Activated CD4-positive, alpha-beta T cell treated with anti-CD3 and anti-CD28 coated beads, Interleukin-2, Interleukin-6, amounts not matched to agents 100 ng/mL and 50 ng/mL, durations not matched to agents 16 hours and 8 hours (primary cell): ENCODE measurements at regions not wholly inside any gene's neighbourhood (a gene's known extent, or its start where the extent isn't known, plus 50 kb on each side); places are given as distances from the start of the nearest gene placed in this dataset.

Source experiments
- DNase-seq: peaks from one replicate; pipeline ENCODE4 v3.0.0-alpha.2; 2020

DNA sequence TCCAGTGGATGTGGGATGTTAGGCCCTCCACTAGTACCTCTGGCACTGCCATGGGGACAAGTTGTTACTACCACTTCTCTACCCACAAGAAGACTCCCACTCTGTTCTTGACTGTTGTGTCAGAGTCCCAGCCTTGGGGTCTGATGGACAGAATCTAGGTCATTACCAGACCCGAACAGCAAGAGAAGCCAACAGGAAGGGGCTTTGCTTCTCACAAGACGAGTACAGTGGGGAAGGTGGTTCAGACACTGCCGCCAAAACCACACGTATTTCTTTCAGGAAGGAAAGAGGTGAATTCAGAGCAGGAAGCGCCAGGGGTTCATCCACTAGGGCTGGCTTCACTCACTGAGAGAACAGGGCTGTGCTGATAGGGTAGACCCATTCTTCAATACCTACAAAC, 161.3 kb upstream of the KIT start:
- no peak for DNase-seq

DNA sequence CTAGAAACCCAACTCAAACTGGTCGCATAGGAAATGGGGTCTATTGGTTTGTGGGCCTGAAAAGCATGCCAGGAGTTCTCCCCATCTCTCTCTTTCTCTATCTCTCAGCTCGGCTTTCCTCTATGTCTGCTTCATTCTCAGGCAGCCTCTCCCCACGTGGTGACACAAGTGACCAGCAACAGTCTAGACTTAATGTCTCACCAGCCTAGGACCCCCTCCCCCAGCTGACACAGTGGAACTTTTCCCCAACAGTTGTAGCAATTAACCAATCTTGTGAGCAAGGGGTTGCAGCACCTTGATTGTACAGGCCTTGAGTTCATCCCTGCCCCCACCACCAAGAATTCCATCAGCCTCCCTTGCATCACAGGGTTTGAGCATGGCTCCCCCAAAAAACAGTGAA, 159.8 kb upstream of the KIT start:
- no peak for DNase-seq

DNA sequence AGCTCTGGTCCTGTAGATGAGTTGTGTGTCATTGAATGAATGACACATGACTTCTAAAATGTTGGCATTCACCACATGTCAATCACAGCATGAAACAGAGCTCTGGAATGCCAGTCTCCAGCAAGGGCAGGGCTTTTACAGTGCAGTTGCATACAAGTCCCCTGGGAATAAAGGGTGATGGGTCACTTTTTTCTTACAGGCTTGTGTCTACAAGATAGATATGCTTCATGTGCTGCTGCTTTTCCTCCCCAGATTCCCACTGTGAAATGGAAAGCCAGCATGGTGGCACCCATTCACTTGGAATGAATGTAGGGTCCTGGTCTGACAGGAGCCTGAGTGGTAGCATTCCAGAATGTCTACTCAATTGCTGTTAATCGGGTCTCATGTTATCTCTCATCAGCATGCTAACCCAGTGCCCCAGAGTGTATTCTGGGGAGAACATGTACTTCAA, 159.1 kb upstream of the KIT start:
- no peak for DNase-seq

DNA sequence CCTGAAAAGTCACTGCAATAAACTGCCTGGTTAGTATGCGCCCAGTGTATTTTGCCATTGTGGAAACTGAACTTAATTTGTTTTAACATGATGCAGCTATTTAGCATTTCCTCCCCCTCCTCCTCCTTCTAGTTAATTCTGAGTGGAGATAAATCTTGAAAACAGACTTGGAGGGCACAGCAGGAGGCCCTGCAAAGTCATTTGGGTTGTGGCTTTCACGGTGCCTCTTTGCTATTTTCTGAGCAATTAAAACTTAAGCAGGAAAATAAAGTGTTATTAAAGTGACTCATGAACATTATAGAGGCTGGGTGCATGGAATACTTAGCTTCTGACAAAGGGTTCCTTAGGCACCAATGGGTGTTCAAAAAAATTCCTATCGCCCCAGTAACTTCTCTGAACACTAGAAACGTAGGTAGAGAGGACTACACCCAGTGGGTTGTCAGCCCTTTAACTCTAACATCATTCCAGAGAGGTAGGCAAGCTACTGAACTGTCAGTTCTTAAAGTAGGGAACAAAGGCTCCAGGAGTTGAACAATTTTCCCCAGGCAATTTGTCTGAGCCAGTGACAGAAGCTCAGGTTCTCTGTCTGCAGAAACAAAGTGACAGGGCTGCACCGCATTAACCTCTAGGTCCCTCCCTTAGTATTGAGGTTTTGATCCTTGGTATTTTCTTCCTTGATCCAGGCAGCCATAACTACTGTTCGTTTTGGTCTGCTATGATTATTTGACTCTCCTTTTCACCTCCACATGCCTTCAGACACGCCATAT, 158.3 kb upstream of the KIT start:
- no peak for DNase-seq

DNA sequence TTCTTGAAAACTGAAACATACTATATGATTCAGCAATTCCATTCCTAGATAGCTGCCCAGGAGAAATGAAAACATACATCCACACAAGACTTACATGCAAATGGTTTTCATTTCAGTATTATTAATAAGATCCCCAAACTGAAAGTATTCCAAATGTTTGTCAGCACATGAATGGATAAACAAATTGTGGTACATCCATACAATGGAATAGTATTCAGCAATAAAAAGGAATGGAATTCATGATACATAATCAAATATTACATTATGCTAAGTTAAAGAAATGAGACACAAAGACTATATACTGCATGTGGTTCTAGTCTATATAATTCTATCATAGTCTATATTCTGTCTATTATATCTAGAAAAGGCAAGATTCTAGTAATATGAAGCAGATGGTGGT, 152.4 kb upstream of the KIT start:
- no peak for DNase-seq

DNA sequence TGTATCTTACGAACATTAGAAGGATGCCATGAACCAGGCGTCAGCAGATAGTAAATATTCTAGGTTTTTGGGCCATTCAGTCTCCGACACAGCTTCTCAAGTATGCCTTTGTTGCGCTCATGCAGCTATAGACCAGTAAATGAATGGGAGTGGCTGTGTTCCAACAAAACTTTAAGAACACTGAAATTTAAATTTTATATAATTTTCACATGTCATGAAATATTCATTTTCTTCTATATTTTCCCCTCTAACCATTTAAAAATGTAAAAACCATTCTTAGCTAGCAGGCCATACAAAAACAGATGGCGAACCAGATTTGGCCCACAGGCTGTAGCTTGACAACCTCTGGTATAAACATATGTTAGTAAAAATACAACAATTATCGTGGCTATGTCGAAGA, 151.8 kb upstream of the KIT start:
- DNase-seq: no peak

DNA sequence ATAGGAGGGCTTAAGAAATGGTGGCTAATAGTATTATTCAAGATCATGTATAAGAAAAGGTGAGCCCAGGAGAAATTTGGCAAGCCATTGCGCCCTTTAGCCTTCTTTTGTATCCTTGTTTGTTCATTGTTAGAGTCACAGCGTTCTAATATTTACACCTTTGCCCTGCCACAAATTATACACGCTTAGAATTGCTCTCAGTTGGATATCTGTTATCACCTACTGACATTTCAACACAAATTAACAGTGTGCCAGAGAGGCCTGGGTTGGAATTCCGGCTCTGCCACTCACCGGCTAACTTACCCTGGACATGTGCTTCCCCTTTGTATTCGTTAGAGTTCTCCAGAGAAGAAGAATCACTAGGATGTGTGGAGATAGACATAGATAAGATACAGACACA, 148.7 kb upstream of the KIT start:
- no peak for DNase-seq

DNA sequence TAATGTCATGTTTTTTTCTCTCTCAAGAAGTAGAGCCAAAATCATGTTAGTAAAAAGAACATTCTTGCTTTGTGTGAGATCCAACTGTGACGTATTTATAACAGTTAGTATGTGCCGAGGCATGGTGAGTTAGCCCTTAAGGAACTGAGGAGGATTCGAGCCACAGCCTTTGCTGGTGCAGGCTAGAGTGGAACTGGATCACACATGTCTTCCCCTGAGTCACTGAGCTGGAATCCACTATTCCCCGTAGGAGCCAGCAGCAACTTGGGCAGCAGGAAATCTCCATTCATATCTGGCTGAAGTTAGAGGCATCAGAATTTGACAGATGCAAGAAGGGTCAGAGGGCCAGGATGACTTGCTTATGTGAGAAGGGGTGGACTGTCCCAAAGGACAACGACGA, 144.6 kb upstream of the KIT start:
- no peak for DNase-seq

DNA sequence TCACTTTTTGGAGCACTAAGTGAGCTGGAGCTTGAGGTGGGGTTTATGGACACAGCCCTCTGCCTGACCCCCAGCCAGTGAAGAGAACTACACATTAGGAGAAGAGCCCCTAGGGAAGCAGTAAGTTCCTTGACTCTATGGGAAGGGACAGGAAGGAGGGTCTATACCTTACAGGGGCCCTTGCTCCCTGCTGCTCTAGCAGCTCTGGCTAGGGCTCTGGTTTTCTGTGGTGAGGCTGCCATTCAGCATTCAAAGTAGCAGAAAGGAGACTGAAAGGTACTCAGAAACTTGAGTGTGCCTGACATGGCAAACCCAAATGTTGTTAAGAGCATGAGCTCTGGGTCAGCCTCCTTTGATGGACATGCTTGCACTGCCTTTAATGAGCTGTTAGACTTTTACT, 144.0 kb upstream of the KIT start:
- no peak for DNase-seq

DNA sequence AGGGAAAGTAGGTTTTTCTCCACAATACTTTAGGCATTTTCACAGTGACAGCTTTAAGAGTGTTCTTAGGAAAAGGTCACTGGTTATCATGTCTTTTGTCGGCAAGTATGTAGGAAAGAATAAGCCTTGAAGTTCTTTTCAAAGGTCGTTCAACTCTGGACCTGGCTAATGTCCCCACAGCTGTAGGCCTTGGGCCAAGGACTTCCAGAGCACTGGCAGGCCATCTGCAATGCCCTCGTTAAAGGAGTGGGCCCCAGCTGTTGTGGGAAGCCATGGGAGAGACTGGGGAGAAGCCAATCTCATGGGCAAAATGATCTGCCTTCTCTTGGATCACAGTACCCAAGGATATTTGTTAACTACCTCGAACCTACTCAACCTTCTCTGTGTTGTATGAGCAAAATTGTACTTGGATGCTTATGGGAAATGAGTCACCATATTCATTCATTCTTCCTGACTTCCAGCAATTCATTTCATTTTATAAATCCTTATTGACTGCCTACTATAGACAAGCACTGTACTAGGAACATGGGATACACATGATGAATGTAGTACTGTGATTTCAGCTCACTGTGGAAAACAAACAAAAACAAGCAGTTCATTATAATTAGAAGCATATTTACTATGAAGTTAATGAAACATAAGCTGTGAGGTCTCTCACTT, 141.1 kb upstream of the KIT start:
- no peak for DNase-seq

DNA sequence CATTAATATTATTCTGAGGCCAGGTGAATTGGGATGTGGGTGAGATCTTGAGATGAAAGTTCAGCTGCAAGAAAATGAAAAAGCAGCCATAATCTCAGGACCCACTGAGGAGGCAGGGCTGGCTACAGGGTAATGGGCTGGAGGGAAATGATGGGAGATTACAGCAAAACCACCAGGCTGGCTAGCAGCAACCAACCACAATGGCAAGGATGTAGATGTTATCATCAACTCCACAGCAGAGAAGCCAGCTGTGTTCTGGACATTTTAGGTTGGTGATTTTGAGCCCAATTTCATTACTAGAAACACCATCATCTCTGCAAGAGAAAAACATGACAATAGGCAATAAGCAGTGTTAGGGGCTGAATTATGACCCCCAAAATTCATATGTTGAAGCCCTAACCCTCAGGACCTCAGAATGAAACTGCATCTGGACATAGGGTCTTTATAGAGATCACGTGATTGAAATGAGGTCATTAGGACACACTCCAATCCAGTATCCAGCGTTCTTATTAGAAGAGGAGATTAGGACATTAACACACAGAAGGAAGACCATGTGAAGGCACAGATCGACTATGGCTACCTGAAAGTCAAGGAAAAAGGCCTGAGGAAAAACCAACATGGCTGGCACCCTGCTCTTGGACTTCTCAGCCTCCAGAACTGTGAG, 139.8 kb upstream of the KIT start:
- no peak for DNase-seq

DNA sequence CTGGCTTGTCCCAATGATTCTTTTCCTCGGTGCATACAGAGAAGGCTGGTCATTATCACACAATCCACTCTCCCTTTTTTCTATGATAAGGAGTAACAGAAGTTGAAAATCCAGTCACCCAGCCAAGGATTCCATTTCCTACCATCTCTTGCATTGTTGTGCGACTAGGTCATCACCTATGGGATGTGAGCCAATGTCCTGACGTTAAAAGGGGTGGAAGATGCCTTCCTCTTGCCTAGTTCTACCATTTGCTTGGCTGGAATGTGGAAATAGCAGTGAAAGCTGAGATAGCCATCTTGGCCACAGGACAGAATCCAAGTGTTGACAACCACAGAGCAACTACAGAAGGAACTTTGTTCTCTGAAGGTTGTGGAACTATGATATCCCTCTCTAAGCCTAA, 132.2 kb upstream of the KIT start:
- DNase-seq: no peak

DNA sequence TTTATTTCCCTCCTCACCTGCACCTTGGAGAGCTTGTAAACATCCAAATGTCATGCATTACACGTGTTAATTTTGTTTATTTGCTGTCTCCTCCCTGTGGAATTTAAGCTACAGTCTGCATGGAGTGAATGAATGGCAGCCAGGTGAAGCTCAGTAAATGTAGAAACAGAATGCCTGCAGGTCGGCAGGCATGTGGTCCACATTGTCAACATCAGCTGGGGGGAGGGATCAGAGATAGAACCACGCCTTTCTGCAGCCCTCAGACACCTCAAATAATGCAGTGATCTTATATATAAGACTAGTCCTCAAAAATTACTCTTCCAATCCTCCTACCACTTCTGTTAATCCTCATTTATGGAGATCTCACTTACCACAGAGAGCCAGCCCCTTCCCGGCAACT, 131.2 kb upstream of the KIT start:
- no peak for DNase-seq

DNA sequence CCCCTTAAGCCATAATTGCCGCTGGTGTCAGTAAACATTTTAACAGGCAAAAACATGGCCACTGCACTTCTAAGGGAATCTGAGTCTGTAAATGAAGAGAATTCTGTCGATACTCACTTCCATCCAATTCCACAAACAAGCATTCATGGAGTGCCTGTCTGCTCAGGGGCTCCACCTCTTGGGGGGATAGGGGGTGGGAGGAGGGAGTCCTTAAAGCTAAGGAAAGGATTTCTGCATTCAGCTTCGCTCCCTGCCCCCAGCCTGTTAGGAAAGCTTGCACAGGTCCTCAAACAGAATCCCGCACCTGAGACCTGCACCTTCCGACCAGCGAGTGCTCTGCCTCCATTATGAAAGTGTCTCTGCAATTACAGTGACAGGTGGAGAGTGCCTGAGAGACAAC, 130.2 kb upstream of the KIT start:
- DNase-seq: no peak

DNA sequence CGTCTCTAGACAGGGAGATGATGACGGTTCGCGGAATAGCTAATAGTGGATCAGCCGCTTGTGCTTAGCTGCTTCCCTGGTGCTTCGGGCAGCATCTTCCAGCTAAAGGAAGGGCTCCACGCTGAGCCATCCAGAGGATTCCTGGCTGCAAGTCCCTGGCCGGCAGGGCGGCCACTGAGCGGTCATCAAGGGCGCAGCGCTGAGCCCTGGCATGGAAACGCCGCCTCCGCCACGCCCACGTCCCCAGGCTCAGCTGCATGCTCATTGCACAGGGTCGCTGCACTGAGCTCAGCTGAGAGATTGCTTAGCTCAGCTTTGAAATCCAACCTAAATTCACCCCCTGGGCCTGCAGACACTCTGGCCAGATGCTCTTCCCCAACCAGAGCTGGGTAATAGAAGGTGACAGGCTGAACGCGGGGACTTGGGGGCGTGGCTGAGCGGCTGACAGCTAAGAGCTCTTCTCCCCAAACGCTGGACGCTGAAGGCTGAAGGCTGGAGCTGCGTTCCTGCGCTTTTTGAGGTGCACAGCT, 118.2 kb upstream of the KIT start:
- DNase-seq: no peak

DNA sequence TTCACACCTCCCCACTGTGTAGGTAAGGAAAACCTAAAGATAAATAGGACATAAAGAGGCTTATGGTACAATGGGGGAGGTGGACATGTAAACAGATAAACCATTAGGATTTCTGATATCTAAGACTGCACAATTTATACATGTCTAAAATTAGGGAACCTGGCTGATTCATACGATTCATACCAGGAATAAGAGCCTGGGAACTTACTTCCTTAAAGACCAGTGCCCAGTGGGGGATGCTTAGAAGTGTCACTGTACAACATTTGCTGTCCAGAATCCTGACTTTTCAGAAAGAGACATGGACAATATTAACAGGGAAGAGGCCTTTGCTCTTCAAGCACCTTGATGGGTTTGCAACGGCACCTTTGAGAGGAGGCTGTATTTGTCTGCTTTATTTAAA, 116.8 kb upstream of the KIT start:
- DNase-seq: no peak

DNA sequence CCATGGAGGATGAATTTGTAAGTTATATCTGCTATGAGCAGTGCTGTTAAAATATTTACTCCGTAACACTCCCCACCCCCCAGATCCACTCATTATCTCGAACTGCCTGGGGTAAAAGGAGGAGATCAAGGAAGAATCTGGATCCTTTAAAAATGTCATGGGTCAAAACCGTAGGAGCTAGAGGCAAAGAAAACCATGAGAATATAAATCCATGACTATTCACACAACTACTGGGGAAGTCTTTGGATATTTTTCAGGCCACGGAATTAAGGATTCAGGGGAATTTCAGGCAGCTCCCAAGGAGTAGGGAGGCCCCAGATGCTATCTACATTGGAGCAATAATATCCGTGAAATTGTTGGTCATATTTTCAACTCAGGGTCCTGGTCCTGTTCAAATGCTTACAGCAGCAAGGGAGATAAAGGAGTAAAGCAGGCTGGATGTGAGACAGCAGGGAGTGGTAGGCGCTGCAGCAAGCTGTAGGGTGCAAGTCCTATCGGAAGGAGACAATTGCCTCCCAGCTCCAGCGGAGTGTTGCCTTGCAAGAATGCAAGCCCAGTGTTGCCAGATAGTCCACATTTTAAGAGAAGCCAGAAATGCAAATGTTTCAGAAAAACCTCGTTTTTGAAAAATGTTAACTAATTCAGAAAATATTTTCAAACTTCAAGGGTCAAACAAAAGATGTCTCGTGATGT, 116.2 kb upstream of the KIT start:
- DNase-seq: no peak

DNA sequence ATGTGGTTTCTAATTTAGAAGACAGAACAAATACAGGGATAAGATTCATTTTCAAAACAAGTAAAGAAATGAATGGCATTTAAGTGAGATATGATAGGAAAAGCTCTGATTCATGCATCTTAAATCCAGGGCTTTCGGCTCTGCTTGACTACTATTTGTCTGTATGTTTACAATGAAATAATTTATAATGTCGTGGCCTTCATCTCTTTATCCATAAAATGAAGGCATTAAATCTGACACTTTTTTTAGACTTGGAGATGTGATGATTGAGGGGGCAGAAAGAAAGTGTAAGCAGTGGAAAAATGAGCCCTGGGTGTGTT, 115.7 kb upstream of the KIT start:
- DNase-seq: no peak

DNA sequence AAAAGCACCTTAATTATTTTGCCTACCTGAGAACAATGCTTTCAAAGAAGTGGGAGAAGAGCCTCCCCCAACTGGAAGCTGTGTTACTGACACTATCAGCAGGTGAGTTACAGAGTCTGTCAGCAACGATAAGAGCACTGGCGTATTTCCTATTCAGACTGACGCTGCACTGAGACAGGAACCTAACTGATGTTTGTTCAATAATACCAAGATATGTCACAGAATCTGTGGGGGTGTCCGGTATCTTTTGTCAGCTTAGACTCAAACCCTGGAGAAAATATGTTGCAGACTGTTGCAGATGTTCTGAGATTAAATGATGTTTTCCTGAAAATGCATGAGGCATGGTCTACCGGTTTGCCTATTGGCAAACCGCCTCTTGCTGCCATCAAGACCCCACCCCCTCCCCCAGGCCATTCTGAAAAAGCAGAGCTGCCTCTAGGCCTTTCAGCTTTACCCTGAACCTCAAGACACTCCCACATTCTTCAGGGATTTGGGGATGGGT, 115.2 kb upstream of the KIT start:
- DNase-seq: no peak

DNA sequence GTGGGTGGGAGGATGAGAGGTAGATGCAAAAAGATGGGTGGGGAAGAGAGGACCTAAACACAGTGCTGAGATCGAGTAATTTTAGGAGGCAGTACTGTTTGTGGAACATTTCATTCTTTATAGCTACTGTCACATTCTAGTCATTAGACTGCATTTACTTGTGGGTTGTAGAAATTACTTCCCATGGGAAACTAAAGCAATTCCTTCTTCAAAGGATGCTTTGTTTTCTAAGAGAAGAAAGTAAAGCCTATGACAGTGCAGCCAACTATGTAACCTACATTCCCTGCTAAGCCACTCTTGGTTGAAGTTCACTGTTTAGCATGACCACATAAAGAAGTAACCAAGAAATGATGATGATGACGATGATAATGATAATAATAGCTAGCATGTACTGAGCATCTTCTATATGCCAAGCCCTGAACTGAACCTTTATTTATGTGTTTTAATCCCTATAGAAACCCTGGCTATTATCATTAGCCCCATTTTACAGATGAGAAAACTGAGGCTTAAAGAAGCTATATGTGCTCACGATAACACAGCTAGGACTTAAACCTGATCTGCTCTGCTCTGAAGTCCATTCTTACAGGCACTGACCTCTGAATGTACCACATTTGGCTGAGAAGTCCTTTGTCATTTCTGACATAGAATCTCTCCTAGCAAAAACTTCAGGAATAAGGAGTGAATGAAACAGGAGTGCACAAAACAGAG, 114.5 kb upstream of the KIT start:
- no peak for DNase-seq

DNA sequence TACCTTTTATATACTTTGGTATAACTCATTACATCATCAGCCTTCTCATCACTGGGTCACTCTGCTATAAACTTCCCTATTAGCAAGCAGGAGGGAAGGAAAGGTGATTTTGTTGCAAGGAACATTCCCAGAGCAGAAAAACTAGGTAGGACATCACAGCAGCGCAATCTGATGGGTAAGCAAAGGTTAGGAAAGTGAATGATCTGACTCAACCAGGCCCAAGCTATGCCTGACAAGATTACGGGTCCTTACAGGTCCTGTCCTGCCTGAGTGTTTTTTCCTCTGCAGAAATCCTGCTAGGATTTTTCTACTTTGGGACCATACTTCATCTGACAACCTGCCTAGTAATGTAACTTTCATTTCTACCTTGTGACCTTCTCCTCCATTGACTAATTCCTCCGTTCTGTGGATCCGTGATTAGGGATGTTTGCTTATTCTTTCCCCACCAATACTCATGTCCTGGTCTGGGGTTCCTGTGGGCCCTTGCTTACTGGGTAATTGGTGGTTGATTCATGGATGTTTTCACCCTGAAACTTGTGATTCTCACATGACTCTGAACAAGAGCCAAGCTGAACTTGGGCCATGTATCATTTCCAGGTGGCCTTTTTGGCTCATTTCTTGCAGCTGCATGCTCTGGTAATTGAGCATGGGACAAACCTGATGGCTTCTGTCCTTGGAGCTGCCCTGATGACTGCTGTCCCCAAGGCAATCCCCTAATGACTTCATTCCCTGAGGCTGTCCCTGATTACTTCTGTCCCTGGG, 111.9 kb upstream of the KIT start:
- no peak for DNase-seq
